ENCODE measurements at regions not wholly inside any gene's neighbourhood (a gene's known extent, or its start where the extent isn't known, plus 50 kb on each side); places are given as distances from the start of the nearest gene placed in this dataset.

GRCh38 chr2:198953328-198953727, 504.4 kb downstream of the SATB2 start:
- TF ChIP-seq POLR2A (IDR thresholded peaks at IDR 0.05) (no peak), POLR2AphosphoS5 (IDR thresholded peaks at IDR 0.05; ENCODE audit: insufficient read depth in 1 of 2, low read depth in 1 of 2) (no peak), CTCF (IDR thresholded peaks at IDR 0.05) (no peak)
- intact Hi-C loops (cut with DNase I) = no loop called here
- H3K27ac ChIP-seq = no peak overlapping the region

DNA sequence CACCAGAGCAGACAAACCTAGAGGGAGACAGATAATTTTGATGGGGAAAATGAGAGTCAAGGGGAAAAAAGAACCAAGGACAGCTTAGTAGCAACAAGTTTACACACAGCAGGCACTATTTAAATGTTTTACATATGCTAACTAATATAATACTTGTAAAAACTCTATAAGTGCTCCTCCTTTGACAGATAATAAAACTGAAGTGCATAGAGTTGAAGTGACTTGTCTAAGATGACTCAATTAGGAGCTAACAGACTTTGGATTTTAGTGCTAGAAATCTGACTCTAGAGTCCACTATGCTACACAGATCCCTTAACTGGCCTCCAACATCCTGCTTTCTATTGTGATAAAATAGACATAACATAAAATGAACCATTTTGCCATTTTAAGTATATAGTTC, 506.9 kb downstream of the SATB2 start:
- no peaks in the 10 kb centered on the region for H3K4me1 ChIP-seq
- no peak for DNase-seq (ENCODE audit: extremely low spot score in 2 of 2)
- intact Hi-C loops (cut with DNase I) = no loop called here
- H3K9me3 ChIP-seq = no peaks in the 10 kb centered on the region
- TF ChIP-seq CTCF (IDR thresholded peaks at IDR 0.05) (no peak), POLR2A (IDR thresholded peaks at IDR 0.05) (no peak), POLR2AphosphoS5 (IDR thresholded peaks at IDR 0.05; ENCODE audit: insufficient read depth in 1 of 2, low read depth in 1 of 2) (no peak)
- H3K36me3 ChIP-seq = no peaks in the 10 kb centered on the region
- H3K27me3 ChIP-seq = no peaks in the 10 kb centered on the region
- H3K4me3 ChIP-seq = no peak overlapping the region
- H3K27ac ChIP-seq = no peak overlapping the region

More at GRCh38 chr2:198953328-198953727, 504.4 kb downstream of the SATB2 start:
- no peak for DNase-seq (ENCODE audit: extremely low spot score in 2 of 2)
- H3K36me3 ChIP-seq = no peaks in the 10 kb centered on the region
- H3K9me3 ChIP-seq = no peaks in the 10 kb centered on the region
- H3K27me3 ChIP-seq = no peaks in the 10 kb centered on the region
- H3K4me3 ChIP-seq = no peak overlapping the region
- no peaks in the 10 kb centered on the region for H3K4me1 ChIP-seq

GRCh38 chr2:198945496-198945895, 512.2 kb downstream of the SATB2 start:
- no peaks in the 10 kb centered on the region for H3K9me3 ChIP-seq
- H3K4me3 ChIP-seq = no peak overlapping the region
- no peak for DNase-seq (ENCODE audit: extremely low spot score in 2 of 2)
- H3K36me3 ChIP-seq = no peaks in the 10 kb centered on the region
- H3K27ac ChIP-seq = no peak overlapping the region
- H3K27me3 ChIP-seq = no peaks in the 10 kb centered on the region
- H3K4me1 ChIP-seq = no peaks in the 10 kb centered on the region
- intact Hi-C loops (cut with DNase I) = no loop called here
- TF ChIP-seq POLR2A (IDR thresholded peaks at IDR 0.05) = no peak

GRCh38 chr2:198930170-198930569, 527.6 kb downstream of the SATB2 start:
- intact Hi-C loops (cut with DNase I) = no loop called here
- DNase-seq (ENCODE audit: extremely low spot score in 2 of 2) = no peak
- no peaks in the 10 kb centered on the region for H3K27me3 ChIP-seq
- no peaks in the 10 kb centered on the region for H3K9me3 ChIP-seq
- no peaks in the 10 kb centered on the region for H3K4me1 ChIP-seq
- TF ChIP-seq CTCF (IDR thresholded peaks at IDR 0.05) (no peak), POLR2A (IDR thresholded peaks at IDR 0.05) (no peak), POLR2AphosphoS5 (IDR thresholded peaks at IDR 0.05; ENCODE audit: insufficient read depth in 1 of 2, low read depth in 1 of 2) (no peak)
- H3K27ac ChIP-seq = no peak overlapping the region
- no peak overlapping the region for H3K4me3 ChIP-seq
- H3K36me3 ChIP-seq = no peaks in the 10 kb centered on the region

DNA sequence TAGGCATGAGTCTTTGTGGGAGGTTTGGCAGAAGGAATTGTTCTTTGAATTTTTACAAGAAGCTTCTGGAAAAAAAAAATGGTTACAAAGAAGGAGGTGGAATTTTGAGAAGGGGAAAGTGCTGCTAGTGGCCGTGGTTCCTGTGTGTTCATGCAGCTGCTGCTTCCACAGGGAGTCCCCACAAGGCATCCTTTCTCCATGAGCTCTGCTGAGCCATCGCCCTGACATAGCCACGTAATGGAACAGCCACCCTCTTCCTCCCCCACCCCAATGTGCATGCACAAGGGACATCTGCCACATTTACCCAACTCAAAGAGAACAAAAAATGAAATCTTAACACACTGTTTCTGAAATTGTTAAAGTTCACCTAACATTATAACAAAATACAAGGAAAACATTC, 529.7 kb downstream of the SATB2 start:
- H3K4me3 ChIP-seq = no peak overlapping the region
- no peak overlapping the region for H3K27ac ChIP-seq
- DNase-seq (ENCODE audit: extremely low spot score in 2 of 2) = no peak
- no peaks in the 10 kb centered on the region for H3K9me3 ChIP-seq
- intact Hi-C loops (cut with DNase I) = no loop called here
- H3K36me3 ChIP-seq = no peaks in the 10 kb centered on the region
- H3K4me1 ChIP-seq = no peaks in the 10 kb centered on the region
- TF ChIP-seq POLR2AphosphoS5 (IDR thresholded peaks at IDR 0.05; ENCODE audit: insufficient read depth in 1 of 2, low read depth in 1 of 2) (no peak), CTCF (IDR thresholded peaks at IDR 0.05) (no peak), POLR2A (IDR thresholded peaks at IDR 0.05) (no peak)
- no peaks in the 10 kb centered on the region for H3K27me3 ChIP-seq
